Loucy (cell line): ENCODE measurements at regions not wholly inside any gene's neighbourhood (a gene's known extent, or its start where the extent isn't known, plus 50 kb on each side); places are given as distances from the start of the nearest gene placed in this dataset.

Source experiments
- H2AFZ ChIP-seq: fragments of 200-600 bp; sonication (generic); 2 replicates; pipeline ENCODE4 v1.6.0; 2016; ENCODE audit warnings: antibody characterized with exemption, mild to moderate bottlenecking, low read length, moderate library complexity
- H3F3A ChIP-seq: fragments of 200-600 bp; 2 replicates; pipeline ENCODE4 v1.6.0; 2016; ENCODE audit warnings: antibody characterized with exemption, low read depth, mild to moderate bottlenecking
- H3K27me3 ChIP-seq: fragments of 200-600 bp; sonication (generic); 2 replicates; pipeline ENCODE4 v1.6.1; 2014; ENCODE audit warnings: low read length, mild to moderate bottlenecking; ENCODE audit not compliant: insufficient read depth, poor library complexity, severe bottlenecking
- H3K36me3 ChIP-seq: fragments of 200-600 bp; sonication (generic); 2 replicates; pipeline ENCODE4 v1.6.1; 2016; ENCODE audit warnings: low read length; ENCODE audit not compliant: insufficient read depth
- H3K4me1 ChIP-seq: fragments of 200-600 bp; sonication (generic); 2 replicates; pipeline ENCODE4 v1.5.1; 2014; ENCODE audit warnings: low read length, mild to moderate bottlenecking; ENCODE audit not compliant: insufficient read depth, poor library complexity, severe bottlenecking
- H3K4me2 ChIP-seq: fragments of 200-600 bp; sonication (generic); 2 replicates; pipeline ENCODE4 v1.6.0; 2014; ENCODE audit warnings: antibody characterized with exemption, low read length, low read depth, mild to moderate bottlenecking; ENCODE audit not compliant: poor library complexity, severe bottlenecking
- H3K4me3 ChIP-seq: fragments of 200-600 bp; sonication (generic); 2 replicates; pipeline ENCODE4 v1.5.1; 2014; ENCODE audit warnings: low read length, mild to moderate bottlenecking, mixed read lengths; ENCODE audit not compliant: poor library complexity, severe bottlenecking
- H3K79me2 ChIP-seq: fragments of 200-600 bp; sonication (generic); 2 replicates; pipeline ENCODE4 v1.6.1; 2014; ENCODE audit warnings: low read length; ENCODE audit not compliant: insufficient read depth
- H3K9ac ChIP-seq: fragments of 200-600 bp; sonication (generic); 2 replicates; pipeline ENCODE4 v1.6.0; 2014; ENCODE audit warnings: mild to moderate bottlenecking, low read depth, low read length, moderate library complexity; ENCODE audit not compliant: poor library complexity, severe bottlenecking
- H3K9me2 ChIP-seq: fragments of 200-600 bp; sonication (generic); replicated peaks from 2 replicates; pipeline ENCODE4 v1.6.1; 2016; ENCODE audit warnings: low read depth, low read length, mixed read lengths
- H3K9me3 ChIP-seq: fragments of 200-600 bp; sonication (generic); 2 replicates; pipeline ENCODE4 v1.6.1; 2014; ENCODE audit warnings: mild to moderate bottlenecking, antibody characterized with exemption, low read length, low read depth; ENCODE audit not compliant: insufficient read depth
- H4K20me1 ChIP-seq: fragments of 200-600 bp; sonication (generic); 2 replicates; pipeline ENCODE4 v1.6.0; 2014; ENCODE audit warnings: antibody characterized with exemption, low read length, mild to moderate bottlenecking; ENCODE audit not compliant: insufficient read depth, poor library complexity, severe bottlenecking
- EZH2phosphoT487 ChIP-seq: fragments of 200-600 bp; IDR thresholded peaks from 2 replicates; pipeline ENCODE4 v1.6.1; 2018; ENCODE audit warnings: antibody characterized with exemption, mild to moderate bottlenecking, moderate library complexity, borderline replicate concordance
- TF ChIP-seq, protein P1 (sequence below): fragments of 200-600 bp; sonication (generic); conservative IDR thresholded peaks from 2 replicates; pipeline ENCODE4 v1.5.1; 2014; ENCODE audit warnings: mild to moderate bottlenecking, antibody characterized with exemption, low read length

DNA sequence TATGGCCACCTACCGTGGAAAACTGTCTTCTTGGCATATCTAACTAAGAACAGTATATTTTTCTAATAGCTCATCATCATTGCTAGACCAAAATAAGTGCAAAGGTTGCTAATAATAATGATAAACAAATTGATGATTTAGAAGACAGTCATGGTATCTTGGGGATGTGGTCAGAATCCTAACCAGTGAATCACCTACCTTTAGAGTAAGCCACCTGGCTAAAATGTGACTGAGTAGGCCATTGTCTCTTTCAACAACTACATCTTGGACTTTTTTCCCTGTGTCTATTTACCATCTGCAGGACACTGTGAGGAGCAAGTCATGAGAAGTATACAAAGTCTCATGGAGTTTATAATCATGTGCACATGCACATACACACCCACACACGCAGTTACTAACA lies 273.5 kb upstream of the SEMA6D start:
- Histone ChIP-seq H3K27me3 (no peaks in the 10 kb centered on the region), H3K9me3 (no peaks in the 10 kb centered on the region), H3K4me3 (no peak overlapping the region), H4K20me1 (no peaks in the 10 kb centered on the region), H3K9ac (no peak overlapping the region), H3K4me1 (no peaks in the 10 kb centered on the region), H3K36me3 (no peaks in the 10 kb centered on the region), H3F3A (no peaks in the 10 kb centered on the region), H3K79me2 (no peaks in the 10 kb centered on the region), H3K4me2 (no peak overlapping the region), H3K9me2 (no peaks in the 10 kb centered on the region), H2AFZ (no peak overlapping the region)
- TF ChIP-seq, protein P1, sequence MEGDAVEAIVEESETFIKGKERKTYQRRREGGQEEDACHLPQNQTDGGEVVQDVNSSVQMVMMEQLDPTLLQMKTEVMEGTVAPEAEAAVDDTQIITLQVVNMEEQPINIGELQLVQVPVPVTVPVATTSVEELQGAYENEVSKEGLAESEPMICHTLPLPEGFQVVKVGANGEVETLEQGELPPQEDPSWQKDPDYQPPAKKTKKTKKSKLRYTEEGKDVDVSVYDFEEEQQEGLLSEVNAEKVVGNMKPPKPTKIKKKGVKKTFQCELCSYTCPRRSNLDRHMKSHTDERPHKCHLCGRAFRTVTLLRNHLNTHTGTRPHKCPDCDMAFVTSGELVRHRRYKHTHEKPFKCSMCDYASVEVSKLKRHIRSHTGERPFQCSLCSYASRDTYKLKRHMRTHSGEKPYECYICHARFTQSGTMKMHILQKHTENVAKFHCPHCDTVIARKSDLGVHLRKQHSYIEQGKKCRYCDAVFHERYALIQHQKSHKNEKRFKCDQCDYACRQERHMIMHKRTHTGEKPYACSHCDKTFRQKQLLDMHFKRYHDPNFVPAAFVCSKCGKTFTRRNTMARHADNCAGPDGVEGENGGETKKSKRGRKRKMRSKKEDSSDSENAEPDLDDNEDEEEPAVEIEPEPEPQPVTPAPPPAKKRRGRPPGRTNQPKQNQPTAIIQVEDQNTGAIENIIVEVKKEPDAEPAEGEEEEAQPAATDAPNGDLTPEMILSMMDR = no peak
- TF ChIP-seq EZH2phosphoT487 = no peak

DNA sequence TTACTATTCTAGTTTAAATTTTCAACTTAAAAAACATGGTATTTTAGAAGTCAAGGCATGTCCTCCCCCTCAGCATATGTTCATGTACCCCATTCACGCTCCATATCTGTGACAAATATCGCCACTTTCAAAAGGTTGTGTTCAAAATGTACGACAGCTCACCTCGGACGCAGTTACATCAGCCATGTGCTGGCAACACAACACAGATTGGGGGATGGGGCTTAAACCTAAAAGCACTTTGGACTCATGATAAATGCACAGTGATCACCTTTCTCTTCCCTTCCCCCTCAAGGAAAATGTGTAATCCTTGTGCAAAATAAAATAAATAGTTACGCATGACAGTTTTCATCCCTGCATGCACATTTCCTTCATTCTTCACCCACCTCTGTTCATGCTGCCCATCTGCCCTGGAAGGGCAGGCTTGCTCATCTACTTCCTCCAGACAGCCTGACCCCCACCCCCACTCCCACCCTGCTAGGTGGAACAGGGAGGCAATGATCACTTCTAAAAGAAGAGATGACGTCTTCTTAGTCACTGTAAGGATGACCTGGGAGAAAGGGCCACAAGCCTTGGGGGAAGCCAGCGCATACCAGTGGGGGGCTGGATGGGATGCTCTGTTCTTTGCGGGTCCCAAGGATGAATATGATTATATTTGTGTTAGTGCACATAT lies 271.4 kb upstream of the SEMA6D start:
- H3K9ac ChIP-seq = no peak overlapping the region
- H3K36me3 ChIP-seq = no peaks in the 10 kb centered on the region
- no peaks in the 10 kb centered on the region for H3K9me2 ChIP-seq
- no peak overlapping the region for H3K4me3 ChIP-seq
- no peaks in the 10 kb centered on the region for H3F3A ChIP-seq
- H3K4me1 ChIP-seq = no peaks in the 10 kb centered on the region
- H4K20me1 ChIP-seq = no peaks in the 10 kb centered on the region
- H3K9me3 ChIP-seq = no peaks in the 10 kb centered on the region
- no peak for TF ChIP-seq EZH2phosphoT487
- TF ChIP-seq, protein P1 = no peak
- H3K4me2 ChIP-seq = no peak overlapping the region
- H2AFZ ChIP-seq = no peak overlapping the region
- no peaks in the 10 kb centered on the region for H3K27me3 ChIP-seq
- H3K79me2 ChIP-seq = no peaks in the 10 kb centered on the region

DNA sequence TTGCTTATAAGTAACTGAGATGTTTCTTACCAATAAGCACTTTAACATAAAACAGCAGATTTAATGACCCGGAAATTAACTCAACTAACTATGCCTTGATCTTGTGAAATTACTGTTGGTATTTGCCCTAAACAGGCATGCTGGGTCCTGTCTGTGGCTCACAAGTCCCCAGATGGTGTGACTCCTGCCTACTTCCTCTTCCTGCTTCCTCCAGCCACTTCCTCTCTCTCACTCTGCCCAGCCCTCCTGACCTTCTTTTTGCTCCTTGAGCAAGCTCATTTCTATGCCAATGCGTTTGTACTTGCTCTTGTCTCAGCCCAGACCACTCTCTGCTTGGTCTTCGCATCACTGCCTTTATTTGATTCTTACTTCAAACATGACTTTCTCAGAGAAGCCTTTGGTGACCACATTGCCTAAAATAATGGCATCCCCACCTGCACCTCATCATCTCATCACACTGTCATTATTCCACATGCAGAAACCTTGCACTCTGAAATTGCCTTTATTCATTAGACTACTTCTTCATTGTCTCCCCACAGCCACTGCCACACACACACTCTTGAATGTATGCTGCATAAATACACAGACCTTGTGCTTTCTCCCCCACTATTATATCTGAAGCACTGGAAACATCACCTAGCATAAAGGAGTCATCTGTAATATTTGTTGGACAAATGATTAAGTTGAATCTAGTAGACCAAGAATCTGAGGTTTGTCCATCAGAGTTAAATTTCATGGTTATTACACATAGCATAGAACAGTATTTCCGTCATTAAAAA lies 256.3 kb upstream of the SEMA6D start:
- Histone ChIP-seq H3K4me3 (no peak overlapping the region), H3K9me3 (no peaks in the 10 kb centered on the region), H3K9me2 (no peaks in the 10 kb centered on the region), H3K4me1 (peaks cover 5% of the 10 kb centered on the region), H3K4me2 (no peak overlapping the region), H3K79me2 (no peaks in the 10 kb centered on the region), H3K27me3 (no peaks in the 10 kb centered on the region), H3K36me3 (no peaks in the 10 kb centered on the region), H3K9ac (no peak overlapping the region), H4K20me1 (no peaks in the 10 kb centered on the region), H2AFZ (peak overlapping the region; percentile 70; the same call in 1 of the 2 replicates), H3F3A (no peaks in the 10 kb centered on the region)
- TF ChIP-seq, protein P1 = no peak
- TF ChIP-seq EZH2phosphoT487 = no peak
